ENCODE measurements at regions not wholly inside any gene's neighbourhood (a gene's known extent, or its start where the extent isn't known, plus 50 kb on each side); places are given as distances from the start of the nearest gene placed in this dataset.

DNA sequence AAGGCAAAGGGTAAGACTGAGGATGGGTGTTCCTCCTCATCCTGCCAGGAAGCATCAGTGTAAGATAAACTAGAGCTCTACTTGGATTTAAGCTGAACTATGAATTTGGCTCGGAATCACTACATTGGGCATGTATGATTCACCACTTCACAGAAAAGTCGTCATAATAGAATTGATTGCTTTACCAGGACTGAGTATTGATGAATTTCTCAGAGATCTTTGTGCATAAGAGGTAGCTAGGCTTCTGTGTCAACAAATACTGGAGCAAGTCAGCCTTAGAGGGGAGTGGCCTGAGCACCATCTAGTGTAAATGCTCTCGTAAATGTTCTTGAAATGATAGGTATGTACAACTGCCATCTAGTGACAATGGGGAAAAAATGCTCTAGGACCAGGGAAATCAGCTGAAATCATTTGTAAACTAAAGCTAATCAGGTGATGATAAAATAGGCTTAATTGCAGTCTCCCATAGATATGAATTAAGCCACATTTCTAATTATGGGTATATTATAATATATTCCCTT lies 309.5 kb upstream of the FMR1 start:
- TF ChIP-seq, protein P1, sequence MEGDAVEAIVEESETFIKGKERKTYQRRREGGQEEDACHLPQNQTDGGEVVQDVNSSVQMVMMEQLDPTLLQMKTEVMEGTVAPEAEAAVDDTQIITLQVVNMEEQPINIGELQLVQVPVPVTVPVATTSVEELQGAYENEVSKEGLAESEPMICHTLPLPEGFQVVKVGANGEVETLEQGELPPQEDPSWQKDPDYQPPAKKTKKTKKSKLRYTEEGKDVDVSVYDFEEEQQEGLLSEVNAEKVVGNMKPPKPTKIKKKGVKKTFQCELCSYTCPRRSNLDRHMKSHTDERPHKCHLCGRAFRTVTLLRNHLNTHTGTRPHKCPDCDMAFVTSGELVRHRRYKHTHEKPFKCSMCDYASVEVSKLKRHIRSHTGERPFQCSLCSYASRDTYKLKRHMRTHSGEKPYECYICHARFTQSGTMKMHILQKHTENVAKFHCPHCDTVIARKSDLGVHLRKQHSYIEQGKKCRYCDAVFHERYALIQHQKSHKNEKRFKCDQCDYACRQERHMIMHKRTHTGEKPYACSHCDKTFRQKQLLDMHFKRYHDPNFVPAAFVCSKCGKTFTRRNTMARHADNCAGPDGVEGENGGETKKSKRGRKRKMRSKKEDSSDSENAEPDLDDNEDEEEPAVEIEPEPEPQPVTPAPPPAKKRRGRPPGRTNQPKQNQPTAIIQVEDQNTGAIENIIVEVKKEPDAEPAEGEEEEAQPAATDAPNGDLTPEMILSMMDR (IDR thresholded peaks at IDR 0.05), result no peak
- TF ChIP-seq POLR2A (IDR thresholded peaks at IDR 0.05), result no peak
